ENCODE measurements at regions not wholly inside any gene's neighbourhood (a gene's known extent, or its start where the extent isn't known, plus 50 kb on each side); places are given as distances from the start of the nearest gene placed in this dataset.

- Histone ChIP-seq H3K36me3 (ENCODE audit: control insufficient read depth, insufficient read depth, low read length) (no peaks in the 10 kb centered on the region), H3K4me3 (ENCODE audit: low read depth, low read length) (no peak overlapping the region), H3K27me3 (ENCODE audit: control insufficient read depth, insufficient read depth, low read length) (no peaks in the 10 kb centered on the region), H3K4me1 (ENCODE audit: control insufficient read depth, insufficient read depth, low read length, poor library complexity, severe bottlenecking) (no peaks in the 10 kb centered on the region), H3K27ac (ENCODE audit: insufficient read depth, low read length, poor library complexity, severe bottlenecking) (no peak overlapping the region), H3K9me3 (ENCODE audit: control insufficient read depth in 2 of 2, low read length in 2 of 2) (no peaks in the 10 kb centered on the region)
- H3K4me3 Mint-ChIP-seq = no peak overlapping the region
- H3K9me3 Mint-ChIP-seq = peaks cover 0 to 6% (median 2%) of the 10 kb centered on the region in 7 donors
- no peaks in the 10 kb centered on the region for H3K36me3 Mint-ChIP-seq
- no peak overlapping the region for H3K27ac Mint-ChIP-seq
- no peaks in the 10 kb centered on the region for H3K27me3 Mint-ChIP-seq
- H3K4me1 Mint-ChIP-seq = no peaks in the 10 kb centered on the region
- no peak for DNase-seq
- no peak for ATAC-seq (ENCODE audit: low read depth in 2 of 2)
These were observed 724.7 kb upstream of the TBX3 start for GRCh38 chr12:115408642-115409041.

- Mint-ChIP-seq H3K36me3 (no peaks in the 10 kb centered on the region), H3K9me3 (peaks cover 0 to 9% (median 2%) of the 10 kb centered on the region in 7 donors), H3K4me1 (no peaks in the 10 kb centered on the region), H3K27me3 (no peaks in the 10 kb centered on the region), H3K4me3 (no peak overlapping the region), H3K27ac (no peak overlapping the region)
- H3K4me1 ChIP-seq (ENCODE audit: control insufficient read depth, insufficient read depth, low read length, poor library complexity, severe bottlenecking) = no peaks in the 10 kb centered on the region
- no peaks in the 10 kb centered on the region for H3K27me3 ChIP-seq (ENCODE audit: control insufficient read depth, insufficient read depth, low read length)
- no peak overlapping the region for H3K4me3 ChIP-seq (ENCODE audit: low read depth, low read length)
- no peaks in the 10 kb centered on the region for H3K9me3 ChIP-seq (ENCODE audit: control insufficient read depth in 2 of 2, low read length in 2 of 2)
- no peak overlapping the region for H3K27ac ChIP-seq (ENCODE audit: insufficient read depth, low read length, poor library complexity, severe bottlenecking)
- DNase-seq (no peak), ATAC-seq (ENCODE audit: low read depth in 2 of 2) (no peak)
- no peaks in the 10 kb centered on the region for H3K36me3 ChIP-seq (ENCODE audit: control insufficient read depth, insufficient read depth, low read length)
These were observed 723.7 kb upstream of the TBX3 start for GRCh38 chr12:115407723-115408122.

GRCh38 chr12:115407036-115407435 lies 723.1 kb upstream of the TBX3 start:
- Mint-ChIP-seq H3K27ac (no peak overlapping the region), H3K4me3 (no peak overlapping the region), H3K27me3 (no peaks in the 10 kb centered on the region), H3K4me1 (no peaks in the 10 kb centered on the region), H3K36me3 (no peaks in the 10 kb centered on the region), H3K9me3 (peaks cover 0 to 9% (median 2%) of the 10 kb centered on the region in 7 donors)
- Histone ChIP-seq H3K36me3 (ENCODE audit: control insufficient read depth, insufficient read depth, low read length) (no peaks in the 10 kb centered on the region), H3K27ac (ENCODE audit: insufficient read depth, low read length, poor library complexity, severe bottlenecking) (no peak overlapping the region), H3K9me3 (ENCODE audit: control insufficient read depth in 2 of 2, low read length in 2 of 2) (no peaks in the 10 kb centered on the region), H3K4me1 (ENCODE audit: control insufficient read depth, insufficient read depth, low read length, poor library complexity, severe bottlenecking) (no peaks in the 10 kb centered on the region), H3K27me3 (ENCODE audit: control insufficient read depth, insufficient read depth, low read length) (no peaks in the 10 kb centered on the region), H3K4me3 (ENCODE audit: low read depth, low read length) (no peak overlapping the region)
- ATAC-seq (ENCODE audit: low read depth in 2 of 2) (no peak), DNase-seq (no peak)

GRCh38 chr12:115405471-115405860 lies 721.5 kb upstream of the TBX3 start:
- Mint-ChIP-seq H3K27me3 (no peaks in the 10 kb centered on the region), H3K4me1 (no peaks in the 10 kb centered on the region), H3K9me3 (peaks cover 0 to 9% (median 3%) of the 10 kb centered on the region in 7 donors), H3K36me3 (no peaks in the 10 kb centered on the region), H3K27ac (no peak overlapping the region), H3K4me3 (no peak overlapping the region)
- DNase-seq = no peak
- H3K9me3 ChIP-seq (ENCODE audit: control insufficient read depth in 2 of 2, low read length in 2 of 2) = no peaks in the 10 kb centered on the region
- H3K27ac ChIP-seq (ENCODE audit: insufficient read depth, low read length, poor library complexity, severe bottlenecking) = no peak overlapping the region
- no peaks in the 10 kb centered on the region for H3K27me3 ChIP-seq (ENCODE audit: control insufficient read depth, insufficient read depth, low read length)
- H3K4me1 ChIP-seq (ENCODE audit: control insufficient read depth, insufficient read depth, low read length, poor library complexity, severe bottlenecking) = no peaks in the 10 kb centered on the region
- ATAC-seq (ENCODE audit: low read depth in 2 of 2) = no peak
- no peaks in the 10 kb centered on the region for H3K36me3 ChIP-seq (ENCODE audit: control insufficient read depth, insufficient read depth, low read length)
- no peak overlapping the region for H3K4me3 ChIP-seq (ENCODE audit: low read depth, low read length)

- no peaks in the 10 kb centered on the region for H3K4me1 ChIP-seq (ENCODE audit: control insufficient read depth, insufficient read depth, low read length, poor library complexity, severe bottlenecking)
- H3K9me3 ChIP-seq (ENCODE audit: control insufficient read depth in 2 of 2, low read length in 2 of 2) = no peaks in the 10 kb centered on the region
- Mint-ChIP-seq H3K27me3 (no peaks in the 10 kb centered on the region), H3K36me3 (no peaks in the 10 kb centered on the region), H3K4me1 (no peaks in the 10 kb centered on the region), H3K4me3 (no peak overlapping the region), H3K9me3 (peaks cover 0 to 9% (median 3%) of the 10 kb centered on the region in 7 donors), H3K27ac (no peak overlapping the region)
- H3K27me3 ChIP-seq (ENCODE audit: control insufficient read depth, insufficient read depth, low read length) = no peaks in the 10 kb centered on the region
- no peak overlapping the region for H3K27ac ChIP-seq (ENCODE audit: insufficient read depth, low read length, poor library complexity, severe bottlenecking)
- no peaks in the 10 kb centered on the region for H3K36me3 ChIP-seq (ENCODE audit: control insufficient read depth, insufficient read depth, low read length)
- no peak overlapping the region for H3K4me3 ChIP-seq (ENCODE audit: low read depth, low read length)
- no peak for ATAC-seq (ENCODE audit: low read depth in 2 of 2)
- DNase-seq = no peak
These were observed 720.9 kb upstream of the TBX3 start for GRCh38 chr12:115404761-115405470.

GRCh38 chr12:115403689-115404088 lies 719.7 kb upstream of the TBX3 start:
- H3K27ac ChIP-seq (ENCODE audit: insufficient read depth, low read length, poor library complexity, severe bottlenecking) = no peak overlapping the region
- Mint-ChIP-seq H3K4me1 (no peaks in the 10 kb centered on the region), H3K9me3 (peaks cover 0 to 7% (median 3%) of the 10 kb centered on the region in 7 donors), H3K27ac (no peak overlapping the region), H3K27me3 (no peaks in the 10 kb centered on the region), H3K4me3 (no peak overlapping the region), H3K36me3 (no peaks in the 10 kb centered on the region)
- H3K4me3 ChIP-seq (ENCODE audit: low read depth, low read length) = no peak overlapping the region
- H3K27me3 ChIP-seq (ENCODE audit: control insufficient read depth, insufficient read depth, low read length) = no peaks in the 10 kb centered on the region
- H3K9me3 ChIP-seq (ENCODE audit: control insufficient read depth in 2 of 2, low read length in 2 of 2) = no peaks in the 10 kb centered on the region
- no peaks in the 10 kb centered on the region for H3K4me1 ChIP-seq (ENCODE audit: control insufficient read depth, insufficient read depth, low read length, poor library complexity, severe bottlenecking)
- DNase-seq (no peak), ATAC-seq (ENCODE audit: low read depth in 2 of 2) (no peak)
- no peaks in the 10 kb centered on the region for H3K36me3 ChIP-seq (ENCODE audit: control insufficient read depth, insufficient read depth, low read length)

GRCh38 chr12:115403253-115403652 lies 719.3 kb upstream of the TBX3 start:
- Histone ChIP-seq H3K9me3 (ENCODE audit: control insufficient read depth in 2 of 2, low read length in 2 of 2) (no peaks in the 10 kb centered on the region), H3K27me3 (ENCODE audit: control insufficient read depth, insufficient read depth, low read length) (no peaks in the 10 kb centered on the region), H3K4me1 (ENCODE audit: control insufficient read depth, insufficient read depth, low read length, poor library complexity, severe bottlenecking) (no peaks in the 10 kb centered on the region), H3K36me3 (ENCODE audit: control insufficient read depth, insufficient read depth, low read length) (no peaks in the 10 kb centered on the region), H3K27ac (ENCODE audit: insufficient read depth, low read length, poor library complexity, severe bottlenecking) (no peak overlapping the region), H3K4me3 (ENCODE audit: low read depth, low read length) (no peak overlapping the region)
- Mint-ChIP-seq H3K4me3 (no peak overlapping the region), H3K27me3 (no peaks in the 10 kb centered on the region), H3K36me3 (no peaks in the 10 kb centered on the region), H3K9me3 (peaks cover 0 to 7% (median 3%) of the 10 kb centered on the region in 7 donors), H3K4me1 (no peaks in the 10 kb centered on the region), H3K27ac (no peak overlapping the region)
- DNase-seq (no peak), ATAC-seq (ENCODE audit: low read depth in 2 of 2) (no peak)

GRCh38 chr12:115402443-115403180 lies 718.6 kb upstream of the TBX3 start:
- no peaks in the 10 kb centered on the region for H3K4me1 Mint-ChIP-seq
- DNase-seq (no peak), ATAC-seq (ENCODE audit: low read depth in 2 of 2) (no peak)
- no peak overlapping the region for H3K4me3 Mint-ChIP-seq
- no peaks in the 10 kb centered on the region for H3K36me3 ChIP-seq (ENCODE audit: control insufficient read depth, insufficient read depth, low read length)
- H3K36me3 Mint-ChIP-seq = no peaks in the 10 kb centered on the region
- peaks cover 0 to 7% (median 3%) of the 10 kb centered on the region in 7 donors for H3K9me3 Mint-ChIP-seq
- no peak overlapping the region for H3K27ac ChIP-seq (ENCODE audit: insufficient read depth, low read length, poor library complexity, severe bottlenecking)
- no peaks in the 10 kb centered on the region for H3K9me3 ChIP-seq (ENCODE audit: control insufficient read depth in 2 of 2, low read length in 2 of 2)
- H3K27me3 ChIP-seq (ENCODE audit: control insufficient read depth, insufficient read depth, low read length) = no peaks in the 10 kb centered on the region
- H3K4me3 ChIP-seq (ENCODE audit: low read depth, low read length) = no peak overlapping the region
- H3K27ac Mint-ChIP-seq = no peak overlapping the region
- H3K4me1 ChIP-seq (ENCODE audit: control insufficient read depth, insufficient read depth, low read length, poor library complexity, severe bottlenecking) = no peaks in the 10 kb centered on the region
- H3K27me3 Mint-ChIP-seq = no peaks in the 10 kb centered on the region
